ENCODE measurements at regions not wholly inside any gene's neighbourhood (a gene's known extent, or its start where the extent isn't known, plus 50 kb on each side); places are given as distances from the start of the nearest gene placed in this dataset.

DNA sequence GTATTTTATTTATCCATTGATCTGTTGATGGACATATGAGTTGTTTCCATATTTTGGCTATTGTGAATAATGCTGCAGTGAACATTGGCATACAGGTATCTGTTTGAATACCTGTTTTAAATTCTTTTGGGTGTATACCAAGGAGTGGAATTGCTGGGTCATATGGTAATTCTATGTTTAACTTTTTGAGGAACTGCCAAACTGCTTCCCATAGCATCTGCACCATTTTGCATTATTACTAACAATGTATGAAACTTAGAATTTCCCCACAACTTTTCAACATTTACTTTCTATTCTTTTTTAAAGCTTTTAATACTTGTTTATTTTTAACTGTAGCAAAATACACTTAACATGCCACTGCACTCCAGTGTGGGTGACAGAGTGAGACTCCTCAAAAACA is 57.0 kb upstream of the MSN start:
- no peaks in the 10 kb centered on the region for H3K9me3 ChIP-seq (replicated peaks in 1 of 2; ENCODE audit: control insufficient read depth in 1 of 2, insufficient read depth in 1 of 2, low read length in 2 of 2)
- H3K27ac Mint-ChIP-seq: peak overlapping the region in 3 of 7 donors; percentile 68 to 73 (median 70)
- peaks cover 39 to 58% of the 10 kb centered on the region in 2 donors for H3K4me1 ChIP-seq (ENCODE audit: control insufficient read depth in 1 of 2, insufficient read depth in 2 of 2, low read length in 2 of 2)
- H3K4me2 ChIP-seq (replicated peaks; ENCODE audit: extremely low read depth, low read length, poor library complexity, severe bottlenecking): peak overlapping the region; percentile 62
- no peaks in the 10 kb centered on the region for H3K36me3 Mint-ChIP-seq
- H3K9ac ChIP-seq (ENCODE audit: insufficient read depth, low read length, poor library complexity, severe bottlenecking): no peak overlapping the region
- H2AFZ ChIP-seq (ENCODE audit: insufficient read depth, low read depth, low read length, poor library complexity, severe bottlenecking): no peak overlapping the region
- TF ChIP-seq, protein P1, sequence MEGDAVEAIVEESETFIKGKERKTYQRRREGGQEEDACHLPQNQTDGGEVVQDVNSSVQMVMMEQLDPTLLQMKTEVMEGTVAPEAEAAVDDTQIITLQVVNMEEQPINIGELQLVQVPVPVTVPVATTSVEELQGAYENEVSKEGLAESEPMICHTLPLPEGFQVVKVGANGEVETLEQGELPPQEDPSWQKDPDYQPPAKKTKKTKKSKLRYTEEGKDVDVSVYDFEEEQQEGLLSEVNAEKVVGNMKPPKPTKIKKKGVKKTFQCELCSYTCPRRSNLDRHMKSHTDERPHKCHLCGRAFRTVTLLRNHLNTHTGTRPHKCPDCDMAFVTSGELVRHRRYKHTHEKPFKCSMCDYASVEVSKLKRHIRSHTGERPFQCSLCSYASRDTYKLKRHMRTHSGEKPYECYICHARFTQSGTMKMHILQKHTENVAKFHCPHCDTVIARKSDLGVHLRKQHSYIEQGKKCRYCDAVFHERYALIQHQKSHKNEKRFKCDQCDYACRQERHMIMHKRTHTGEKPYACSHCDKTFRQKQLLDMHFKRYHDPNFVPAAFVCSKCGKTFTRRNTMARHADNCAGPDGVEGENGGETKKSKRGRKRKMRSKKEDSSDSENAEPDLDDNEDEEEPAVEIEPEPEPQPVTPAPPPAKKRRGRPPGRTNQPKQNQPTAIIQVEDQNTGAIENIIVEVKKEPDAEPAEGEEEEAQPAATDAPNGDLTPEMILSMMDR (IDR thresholded peaks at IDR 0.05): no peak
- peaks cover 0 to 7% of the 10 kb centered on the region in 2 donors for H3K27me3 ChIP-seq (ENCODE audit: control insufficient read depth in 2 of 2, insufficient read depth in 2 of 2, low read length in 2 of 2)
- intact Hi-C loops (cut with micrococcal nuclease): no loop called here
- H3K4me3 ChIP-seq (replicated peaks in 1 of 3; ENCODE audit: low read depth in 2 of 3, low read length in 3 of 3): peak overlapping the region in 1 of 3 experiments; percentile 57
- no peak overlapping the region for H3K27ac ChIP-seq (ENCODE audit: low read depth in 1 of 2, low read length in 2 of 2)
- peaks cover 17% of the 10 kb centered on the region for H3K79me2 ChIP-seq (ENCODE audit: insufficient read depth, low read length)
- peaks cover 0 to 4% (median 1%) of the 10 kb centered on the region in 7 donors for H3K9me3 Mint-ChIP-seq
- H3K36me3 ChIP-seq (replicated peaks in 1 of 2; ENCODE audit: control insufficient read depth in 1 of 2, insufficient read depth in 2 of 2, low read length in 2 of 2): no peaks in the 10 kb centered on the region
- peaks cover 49% of the 10 kb centered on the region for H3K4me1 Mint-ChIP-seq
- H4K20me1 ChIP-seq (ENCODE audit: insufficient read depth, low read length): no peaks in the 10 kb centered on the region
- DNase-seq: peak in 2 of 3 donors; percentile 28 to 34
- no peak overlapping the region for H3K4me3 Mint-ChIP-seq
- peaks cover 0 to 25% (median 0%) of the 10 kb centered on the region in 3 donors for H3K27me3 Mint-ChIP-seq (ENCODE audit: low read depth in 3 of 3)

DNA sequence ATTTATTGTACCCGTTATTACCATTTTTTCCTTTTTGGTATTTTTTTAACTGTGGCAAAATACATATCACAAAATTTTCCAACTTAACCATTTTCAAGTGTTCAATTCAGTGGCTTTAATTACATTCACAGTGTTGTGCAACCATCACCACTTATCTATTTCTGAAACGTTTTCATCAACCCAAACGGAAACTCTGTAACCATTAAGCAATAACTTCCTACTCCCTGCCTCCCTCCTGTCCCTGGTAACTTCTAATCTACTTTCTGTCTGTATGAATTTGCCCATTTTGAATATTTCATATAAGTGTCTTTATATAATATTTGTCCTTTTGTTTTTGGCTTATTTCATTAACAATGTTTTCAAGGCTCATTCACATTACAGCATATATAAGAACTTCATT is 57.4 kb upstream of the MSN start:
- peak overlapping the region; percentile 62 for H3K4me2 ChIP-seq (replicated peaks; ENCODE audit: extremely low read depth, low read length, poor library complexity, severe bottlenecking)
- peak overlapping the region; percentile 63 to 82 (median 70) for H3K27ac Mint-ChIP-seq
- H4K20me1 ChIP-seq (ENCODE audit: insufficient read depth, low read length): no peaks in the 10 kb centered on the region
- H3K27ac ChIP-seq (ENCODE audit: low read depth in 1 of 2, low read length in 2 of 2): peak overlapping the region in 1 of 2 donors; percentile 55
- no peaks in the 10 kb centered on the region for H3K36me3 ChIP-seq (replicated peaks in 1 of 2; ENCODE audit: control insufficient read depth in 1 of 2, insufficient read depth in 2 of 2, low read length in 2 of 2)
- TF ChIP-seq, protein P1 (IDR thresholded peaks at IDR 0.05): no peak
- no peaks in the 10 kb centered on the region for H3K9me3 ChIP-seq (replicated peaks in 1 of 2; ENCODE audit: control insufficient read depth in 1 of 2, insufficient read depth in 1 of 2, low read length in 2 of 2)
- no peak overlapping the region for H2AFZ ChIP-seq (ENCODE audit: insufficient read depth, low read depth, low read length, poor library complexity, severe bottlenecking)
- H3K4me3 Mint-ChIP-seq: peak overlapping the region in 1 of 2 donors; percentile 15
- peaks cover 0 to 7% (median 2%) of the 10 kb centered on the region in 7 donors for H3K9me3 Mint-ChIP-seq
- H3K4me3 ChIP-seq (replicated peaks in 1 of 3; ENCODE audit: low read depth in 2 of 3, low read length in 3 of 3): peak overlapping the region in 1 of 3 experiments; percentile 57
- DNase-seq: peak in 2 of 3 donors; percentile 59 to 69
- peaks cover 39 to 58% of the 10 kb centered on the region in 2 donors for H3K4me1 ChIP-seq (ENCODE audit: control insufficient read depth in 1 of 2, insufficient read depth in 2 of 2, low read length in 2 of 2)
- peaks cover 0 to 10% of the 10 kb centered on the region in 2 donors for H3K27me3 ChIP-seq (ENCODE audit: control insufficient read depth in 2 of 2, insufficient read depth in 2 of 2, low read length in 2 of 2)
- no peaks in the 10 kb centered on the region for H3K36me3 Mint-ChIP-seq
- H3K9ac ChIP-seq (ENCODE audit: insufficient read depth, low read length, poor library complexity, severe bottlenecking): no peak overlapping the region
- WGBS (ENCODE audit: insufficient coverage): no CpG with 5 or more reads among the region's 3 CpGs
- peaks cover 49% of the 10 kb centered on the region for H3K4me1 Mint-ChIP-seq
- peaks cover 17% of the 10 kb centered on the region for H3K79me2 ChIP-seq (ENCODE audit: insufficient read depth, low read length)
- intact Hi-C loops (cut with micrococcal nuclease): no loop called here
- peaks cover 0 to 29% (median 0%) of the 10 kb centered on the region in 3 donors for H3K27me3 Mint-ChIP-seq (ENCODE audit: low read depth in 3 of 3)

Data from CD14-positive monocyte (primary cell).